ENCODE measurements at regions not wholly inside any gene's neighbourhood (a gene's known extent, or its start where the extent isn't known, plus 50 kb on each side); places are given as distances from the start of the nearest gene placed in this dataset.
"Not testable (repeated sequence)": the region's sequence is repeated elsewhere in the genome, so short reads cannot be mapped to it uniquely, and the experiment has no call there.

GRCh38 chr6:84866715-84867114, 102.3 kb upstream of the TBX18 start:
- H3T11ph ChIP-seq (ENCODE audit: low read length), result no peak overlapping the region
- no peaks in the 10 kb centered on the region for H3K4me1 Mint-ChIP-seq
- H4K5ac ChIP-seq (ENCODE audit: insufficient read length, low read depth, low read length), result no peak overlapping the region
- DNase-seq, result no peak
- H3K27ac Mint-ChIP-seq, result no peak overlapping the region
- H3K23ac ChIP-seq (ENCODE audit: insufficient read length, low read depth, low read length), result no peak overlapping the region
- H3K36me3 Mint-ChIP-seq (ENCODE audit: insufficient read depth in 1 of 3, low read depth in 3 of 3), result no peaks in the 10 kb centered on the region
- H2AK5ac ChIP-seq (ENCODE audit: insufficient read length, low read length), result no peak overlapping the region
- H3K23me2 ChIP-seq (ENCODE audit: insufficient read length, low read depth, low read length, poor library complexity, severe bottlenecking), result no peaks in the 10 kb centered on the region
- no peaks in the 10 kb centered on the region for H4K20me1 ChIP-seq (ENCODE audit: control insufficient read depth, insufficient read depth, insufficient read length)
- H3K4me2 ChIP-seq (ENCODE audit: insufficient read depth, insufficient read length, low read length), result no peak overlapping the region
- no peaks in the 10 kb centered on the region for H3K79me1 ChIP-seq (ENCODE audit: insufficient read depth, low read depth, low read length, poor library complexity, severe bottlenecking)
- H2AFZ ChIP-seq (ENCODE audit: low read length), result no peak overlapping the region
- no peak overlapping the region for H2BK5ac ChIP-seq (ENCODE audit: insufficient read length, low read length)
- H2BK15ac ChIP-seq (ENCODE audit: low read depth, low read length), result no peak overlapping the region
- no peaks in the 10 kb centered on the region for H3K9me3 ChIP-seq (ENCODE audit: control insufficient read depth, low read depth, low read length)
- WGBS (ENCODE audit: extremely low coverage, insufficient read length, low lambda C conversion rate), result no CpG with 5 or more reads among the region's 1 CpG
- no peak overlapping the region for H2BK20ac ChIP-seq (ENCODE audit: low read depth, low read length, poor library complexity, severe bottlenecking)
- no peak overlapping the region for H3K27ac ChIP-seq (ENCODE audit: insufficient read length, low read depth, low read length)
- no peak overlapping the region for H3K4me3 Mint-ChIP-seq
- no peaks in the 10 kb centered on the region for H3K27me3 Mint-ChIP-seq (ENCODE audit: low read depth)
- H3K56ac ChIP-seq (ENCODE audit: insufficient read length, low read depth, low read length), result no peak overlapping the region
- TF ChIP-seq CTCF (conservative IDR thresholded peaks at IDR 0.05), result no peak
- no peaks in the 10 kb centered on the region for H3K4me1 ChIP-seq (ENCODE audit: insufficient read depth, low read length)
- H2BK12ac ChIP-seq (ENCODE audit: insufficient read length, low read depth, low read length), result no peak overlapping the region
- H3K79me2 ChIP-seq (ENCODE audit: insufficient read depth, low read length), result no peaks in the 10 kb centered on the region
- H4K8ac ChIP-seq (replicated peaks; ENCODE audit: insufficient read length, low read depth, low read length), result no peak overlapping the region
- H3K14ac ChIP-seq (ENCODE audit: insufficient read depth, low read length), result no peak overlapping the region
- no peaks in the 10 kb centered on the region for H3K9me3 Mint-ChIP-seq
- H3K18ac ChIP-seq (ENCODE audit: insufficient read length, low read depth, low read length), result no peak overlapping the region
- H3K27me3 ChIP-seq (ENCODE audit: insufficient read depth, low read length), result no peaks in the 10 kb centered on the region
- H2BK120ac ChIP-seq (ENCODE audit: low read depth, low read length, poor library complexity, severe bottlenecking), result no peak overlapping the region
- H3K4ac ChIP-seq (ENCODE audit: low read depth, low read length), result no peak overlapping the region
- no peak overlapping the region for H4K91ac ChIP-seq (ENCODE audit: insufficient read length, low read depth, low read length)
- no peak overlapping the region for H3K9ac ChIP-seq (ENCODE audit: extremely low read depth, insufficient read length, low read length)

DNA sequence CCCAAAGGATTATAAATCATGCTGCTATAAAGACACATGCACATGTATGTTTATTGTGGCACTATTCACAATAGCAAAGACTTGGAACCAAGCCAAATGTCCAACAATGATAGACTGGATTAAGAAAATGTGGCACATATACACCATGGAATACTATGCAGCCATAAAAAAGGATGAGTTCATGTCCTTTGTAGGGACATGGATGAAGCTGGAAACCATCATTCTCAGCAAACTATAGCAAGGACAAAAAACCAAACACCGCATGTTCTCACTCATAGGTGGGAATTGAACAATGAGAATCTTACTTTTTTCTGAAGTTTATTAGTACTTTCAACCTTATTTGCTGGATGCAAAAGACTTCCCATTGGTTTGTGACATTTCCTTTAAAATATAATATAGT, 101.0 kb upstream of the TBX18 start:
- not testable (repeated sequence) for H3K4me2 ChIP-seq (ENCODE audit: insufficient read depth, insufficient read length, low read length); H4K91ac ChIP-seq (ENCODE audit: insufficient read length, low read depth, low read length); H3K27ac ChIP-seq (ENCODE audit: insufficient read length, low read depth, low read length); H3K9me3 Mint-ChIP-seq; H2AFZ ChIP-seq (ENCODE audit: low read length); DNase-seq; H3K56ac ChIP-seq (ENCODE audit: insufficient read length, low read depth, low read length); H4K20me1 ChIP-seq (ENCODE audit: control insufficient read depth, insufficient read depth, insufficient read length); H3K36me3 Mint-ChIP-seq (ENCODE audit: insufficient read depth in 1 of 3, low read depth in 3 of 3); H3K4ac ChIP-seq (ENCODE audit: low read depth, low read length); H3K27me3 Mint-ChIP-seq (ENCODE audit: low read depth); H2BK5ac ChIP-seq (ENCODE audit: insufficient read length, low read length); H3K79me2 ChIP-seq (ENCODE audit: insufficient read depth, low read length); H3K79me1 ChIP-seq (ENCODE audit: insufficient read depth, low read depth, low read length, poor library complexity, severe bottlenecking); H3K27me3 ChIP-seq (ENCODE audit: insufficient read depth, low read length); H3K4me1 Mint-ChIP-seq; H3K9ac ChIP-seq (ENCODE audit: extremely low read depth, insufficient read length, low read length); H2BK120ac ChIP-seq (ENCODE audit: low read depth, low read length, poor library complexity, severe bottlenecking); H4K8ac ChIP-seq (replicated peaks; ENCODE audit: insufficient read length, low read depth, low read length); H3T11ph ChIP-seq (ENCODE audit: low read length); H3K23ac ChIP-seq (ENCODE audit: insufficient read length, low read depth, low read length); H2BK15ac ChIP-seq (ENCODE audit: low read depth, low read length); H2BK12ac ChIP-seq (ENCODE audit: insufficient read length, low read depth, low read length); H3K27ac Mint-ChIP-seq; H3K9me3 ChIP-seq (ENCODE audit: control insufficient read depth, low read depth, low read length); H3K4me3 Mint-ChIP-seq; H3K18ac ChIP-seq (ENCODE audit: insufficient read length, low read depth, low read length); H3K4me1 ChIP-seq (ENCODE audit: insufficient read depth, low read length); H3K23me2 ChIP-seq (ENCODE audit: insufficient read length, low read depth, low read length, poor library complexity, severe bottlenecking); H2AK5ac ChIP-seq (ENCODE audit: insufficient read length, low read length); H3K14ac ChIP-seq (ENCODE audit: insufficient read depth, low read length); H4K5ac ChIP-seq (ENCODE audit: insufficient read length, low read depth, low read length); H2BK20ac ChIP-seq (ENCODE audit: low read depth, low read length, poor library complexity, severe bottlenecking)
- WGBS (ENCODE audit: extremely low coverage, insufficient read length, low lambda C conversion rate), result no CpG with 5 or more reads among the region's 1 CpG

Measured in H9 (cell line).